Fibroblast of pulmonary artery (primary cell): ENCODE measurements at regions not wholly inside any gene's neighbourhood (a gene's known extent, or its start where the extent isn't known, plus 50 kb on each side); places are given as distances from the start of the nearest gene placed in this dataset.

Source experiments
- DNase-seq: peaks from one replicate; pipeline ENCODE4 v3.0.0-alpha.2; 2010; ENCODE audit warnings: low read depth
- H3K4me3 ChIP-seq: replicated peaks from 2 replicates; pipeline ENCODE4 v1.5.1; 2011; ENCODE audit warnings: low read depth, mild to moderate bottlenecking, control low read depth, low read length, moderate library complexity
- TF ChIP-seq, protein P1 (sequence below): IDR thresholded peaks from 2 replicates; pipeline ENCODE4 v1.5.1; 2011; ENCODE audit warnings: mild to moderate bottlenecking, control low read depth, low read length, inconsistent platforms; ENCODE audit errors: missing control alignments

DNA sequence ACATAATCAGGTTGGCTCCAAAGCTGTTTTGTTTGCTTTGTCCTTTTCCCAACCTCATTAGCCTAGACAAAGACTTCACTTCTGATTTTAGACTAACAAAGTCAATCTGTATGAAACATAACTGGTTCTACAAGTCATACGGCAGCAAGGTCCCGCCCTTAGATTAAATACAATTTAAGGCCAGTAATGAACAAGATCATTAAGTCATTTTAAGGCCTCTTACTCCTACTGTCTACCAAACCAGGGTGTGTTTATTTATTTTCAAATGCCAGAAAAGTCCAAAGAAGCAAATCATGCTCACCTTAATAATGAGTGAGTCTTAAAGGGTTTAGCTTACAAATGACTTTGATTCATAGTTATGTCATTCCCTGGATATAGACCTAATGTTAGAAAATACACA is 148.4 kb upstream of the ACVR2A start:
- no peak overlapping the region for H3K4me3 ChIP-seq
- no peak for DNase-seq
- TF ChIP-seq, protein P1, sequence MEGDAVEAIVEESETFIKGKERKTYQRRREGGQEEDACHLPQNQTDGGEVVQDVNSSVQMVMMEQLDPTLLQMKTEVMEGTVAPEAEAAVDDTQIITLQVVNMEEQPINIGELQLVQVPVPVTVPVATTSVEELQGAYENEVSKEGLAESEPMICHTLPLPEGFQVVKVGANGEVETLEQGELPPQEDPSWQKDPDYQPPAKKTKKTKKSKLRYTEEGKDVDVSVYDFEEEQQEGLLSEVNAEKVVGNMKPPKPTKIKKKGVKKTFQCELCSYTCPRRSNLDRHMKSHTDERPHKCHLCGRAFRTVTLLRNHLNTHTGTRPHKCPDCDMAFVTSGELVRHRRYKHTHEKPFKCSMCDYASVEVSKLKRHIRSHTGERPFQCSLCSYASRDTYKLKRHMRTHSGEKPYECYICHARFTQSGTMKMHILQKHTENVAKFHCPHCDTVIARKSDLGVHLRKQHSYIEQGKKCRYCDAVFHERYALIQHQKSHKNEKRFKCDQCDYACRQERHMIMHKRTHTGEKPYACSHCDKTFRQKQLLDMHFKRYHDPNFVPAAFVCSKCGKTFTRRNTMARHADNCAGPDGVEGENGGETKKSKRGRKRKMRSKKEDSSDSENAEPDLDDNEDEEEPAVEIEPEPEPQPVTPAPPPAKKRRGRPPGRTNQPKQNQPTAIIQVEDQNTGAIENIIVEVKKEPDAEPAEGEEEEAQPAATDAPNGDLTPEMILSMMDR: no peak

GRCh38 chr2:147689220-147689909 is 155.5 kb upstream of the ACVR2A start:
- no peak for DNase-seq
- H3K4me3 ChIP-seq: no peak overlapping the region
- TF ChIP-seq, protein P1: no peak

DNA sequence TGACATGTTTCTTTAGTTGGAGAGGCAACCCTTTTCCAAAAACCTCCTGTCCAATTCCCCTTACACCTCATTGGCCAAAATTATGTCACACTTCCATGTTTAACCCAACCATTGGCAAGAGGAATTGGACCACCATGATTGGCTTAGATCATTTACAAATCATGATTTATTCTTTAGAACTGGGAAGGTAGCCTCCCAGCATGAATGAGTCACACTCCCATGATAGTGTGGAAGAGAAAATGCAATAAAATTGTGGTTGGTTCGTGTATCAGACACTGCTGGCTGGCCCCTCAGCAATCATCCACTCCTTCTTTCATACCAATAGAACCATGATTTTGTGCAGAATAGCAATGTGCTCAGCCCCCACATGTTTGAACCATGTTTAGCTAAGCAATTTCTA is 156.6 kb upstream of the ACVR2A start:
- no peak for DNase-seq
- no peak overlapping the region for H3K4me3 ChIP-seq
- TF ChIP-seq, protein P1: no peak

GRCh38 chr2:147686365-147686764 is 158.5 kb upstream of the ACVR2A start:
- no peak overlapping the region for H3K4me3 ChIP-seq
- TF ChIP-seq, protein P1: no peak
- DNase-seq: no peak

- TF ChIP-seq, protein P1: no peak
These were observed 159.9 kb upstream of the ACVR2A start for GRCh38 chr2:147684903-147685302.

GRCh38 chr2:147683380-147683779 is 161.4 kb upstream of the ACVR2A start:
- DNase-seq: no peak
- TF ChIP-seq, protein P1: no peak
- no peak overlapping the region for H3K4me3 ChIP-seq

More at GRCh38 chr2:147684903-147685302, 159.9 kb upstream of the ACVR2A start:
- DNase-seq: no peak
- no peak overlapping the region for H3K4me3 ChIP-seq

- TF ChIP-seq, protein P1: no peak
- DNase-seq: no peak
- no peak overlapping the region for H3K4me3 ChIP-seq
These were observed 163.7 kb upstream of the ACVR2A start for GRCh38 chr2:147681093-147681492.
